Raji (cell line): ENCODE measurements at regions not wholly inside any gene's neighbourhood (a gene's known extent, or its start where the extent isn't known, plus 50 kb on each side); places are given as distances from the start of the nearest gene placed in this dataset.
A peak's percentile ranks its signal among the peaks of the same experiment; 100 is the strongest.

ENCODE experiments used
- POLR2A ChIP-seq: IDR thresholded peaks from 2 replicates; pipeline ENCODE4 v1.6.1; 2011; ENCODE audit warnings: low read depth, low read length, control low read depth; ENCODE audit not compliant: insufficient read depth

DNA sequence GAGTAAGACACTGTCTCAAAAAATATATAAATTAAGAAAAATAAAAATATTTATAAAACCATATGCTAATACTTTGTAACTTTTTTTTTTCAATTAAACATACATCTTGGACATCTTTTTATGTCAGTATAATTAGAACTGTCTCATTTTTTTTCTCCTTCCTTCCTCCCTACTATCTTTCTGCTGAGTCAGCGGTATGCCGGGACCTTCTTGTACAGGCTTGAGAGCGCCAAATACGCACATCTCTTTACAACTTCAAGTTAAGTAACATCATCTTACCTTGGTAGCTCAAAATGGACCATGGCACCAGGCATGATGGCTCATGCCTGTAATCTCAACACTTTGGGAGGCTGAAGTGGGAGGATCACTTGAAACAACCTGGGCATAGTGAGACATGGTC, 153.4 kb downstream of the FAM161A start:
- no peak for TF ChIP-seq POLR2A

DNA sequence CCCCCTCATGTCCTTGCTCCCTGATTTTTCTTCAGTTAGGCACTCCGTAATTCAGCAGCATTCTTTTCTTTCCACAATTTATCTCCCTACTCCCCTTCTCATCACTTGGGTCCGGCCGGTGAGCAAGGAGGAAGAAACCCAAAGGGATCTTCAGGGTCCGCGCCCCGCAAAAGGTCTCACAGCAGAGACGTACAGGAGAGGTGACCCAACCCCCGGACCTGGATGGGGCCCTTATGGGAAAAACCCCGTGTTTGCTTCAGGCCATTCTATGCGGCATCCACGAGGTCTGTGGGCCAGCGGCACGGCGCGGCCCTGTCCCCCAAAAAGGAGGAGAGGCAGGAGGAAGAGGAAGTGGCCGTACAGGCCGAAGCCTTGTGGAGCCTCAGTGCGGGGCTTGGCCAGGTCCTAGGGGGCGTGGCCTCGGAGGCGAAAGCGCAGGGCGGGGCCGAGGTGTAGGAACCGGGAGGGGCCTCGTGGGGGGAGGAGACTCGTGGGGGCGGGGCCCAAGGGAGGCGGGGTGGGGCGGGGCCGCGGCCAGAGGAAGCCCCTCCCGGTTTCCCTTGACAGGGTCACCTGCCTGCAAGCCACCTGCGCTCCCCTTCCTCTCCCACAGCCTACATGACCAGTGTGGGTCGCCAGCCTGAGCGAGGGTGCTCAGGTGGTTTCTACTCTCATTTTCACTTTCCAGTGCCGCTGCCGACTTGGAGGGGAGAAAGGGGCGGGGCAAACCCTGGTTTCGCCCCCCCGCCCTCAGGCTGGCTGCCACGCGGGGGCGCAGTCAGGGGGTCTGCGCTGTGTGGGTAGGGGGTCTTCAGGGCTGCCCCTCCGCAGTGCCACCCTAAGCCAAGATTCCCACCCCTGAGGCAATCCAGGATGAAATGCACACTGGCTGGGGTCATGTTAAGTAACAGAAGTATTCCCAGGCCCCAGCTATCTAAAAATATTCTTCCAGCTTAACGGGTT, 156.4 kb upstream of the XPO1 start:
- peak; percentile 92 for TF ChIP-seq POLR2A

DNA sequence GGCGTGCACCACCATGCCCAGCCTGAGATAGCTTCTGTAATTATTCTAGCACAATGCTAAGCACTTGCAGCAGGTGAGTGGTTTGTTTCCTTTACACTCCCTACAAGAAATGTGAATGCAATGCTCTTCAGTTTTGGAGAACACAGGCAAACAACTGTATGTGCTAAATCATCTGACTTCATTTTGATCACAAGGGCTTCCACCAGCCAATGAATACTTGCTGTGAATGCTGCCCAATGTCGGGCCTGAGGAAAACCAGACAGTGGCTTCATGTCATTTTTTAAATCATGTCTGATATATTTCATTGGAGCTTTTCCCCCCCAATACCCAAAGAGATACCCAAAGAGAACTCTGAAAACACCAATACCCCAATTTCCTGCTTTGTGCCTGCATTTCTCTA, 155.6 kb upstream of the XPO1 start:
- 0 out of 2 replicates have a peak, but pooled peaks have one; percentile 23 for TF ChIP-seq POLR2A

DNA sequence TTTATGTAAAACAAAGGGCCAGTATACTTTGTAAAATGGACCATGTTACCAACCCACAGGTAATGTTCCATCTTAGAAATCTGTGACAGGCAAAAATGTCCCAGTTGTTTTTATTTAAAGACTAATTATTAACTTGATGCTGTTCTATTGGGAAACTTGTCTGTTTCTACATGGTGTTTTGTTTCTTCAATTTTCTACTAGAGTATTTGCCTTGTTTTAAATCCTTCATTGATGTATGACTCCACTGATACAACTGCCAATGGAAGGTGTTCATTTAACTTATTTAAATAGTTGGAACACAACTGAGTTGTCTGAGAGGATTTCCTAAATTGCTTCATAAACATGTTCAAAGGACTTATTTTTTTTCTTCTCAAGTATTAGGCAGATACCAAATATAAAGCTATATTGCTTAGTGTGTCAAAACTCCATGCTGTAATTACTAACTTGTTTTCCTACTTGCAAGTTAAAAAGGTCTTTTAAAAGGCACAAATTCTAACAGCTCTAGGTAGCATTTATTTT, 152.0 kb upstream of the XPO1 start:
- no peak for TF ChIP-seq POLR2A

DNA sequence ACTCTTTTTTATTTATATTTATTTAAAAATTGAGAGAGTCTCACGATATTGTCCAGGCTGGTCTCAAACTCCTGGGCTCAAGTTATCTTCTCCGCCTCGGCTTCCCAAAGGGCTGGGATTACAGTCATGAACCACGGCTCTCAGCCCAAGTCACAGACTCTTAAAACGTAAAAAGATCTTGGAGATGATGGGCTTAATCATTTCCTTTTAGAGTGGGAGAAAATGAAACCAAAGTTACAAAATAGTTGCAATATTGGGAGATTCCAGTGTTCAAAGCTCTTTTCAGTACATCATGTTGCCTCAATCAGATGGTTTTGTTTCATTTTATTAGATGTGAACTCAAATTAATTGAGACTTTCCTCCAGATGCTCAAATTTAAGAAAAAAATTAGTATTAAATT, 151.4 kb upstream of the XPO1 start:
- TF ChIP-seq POLR2A, result no peak

DNA sequence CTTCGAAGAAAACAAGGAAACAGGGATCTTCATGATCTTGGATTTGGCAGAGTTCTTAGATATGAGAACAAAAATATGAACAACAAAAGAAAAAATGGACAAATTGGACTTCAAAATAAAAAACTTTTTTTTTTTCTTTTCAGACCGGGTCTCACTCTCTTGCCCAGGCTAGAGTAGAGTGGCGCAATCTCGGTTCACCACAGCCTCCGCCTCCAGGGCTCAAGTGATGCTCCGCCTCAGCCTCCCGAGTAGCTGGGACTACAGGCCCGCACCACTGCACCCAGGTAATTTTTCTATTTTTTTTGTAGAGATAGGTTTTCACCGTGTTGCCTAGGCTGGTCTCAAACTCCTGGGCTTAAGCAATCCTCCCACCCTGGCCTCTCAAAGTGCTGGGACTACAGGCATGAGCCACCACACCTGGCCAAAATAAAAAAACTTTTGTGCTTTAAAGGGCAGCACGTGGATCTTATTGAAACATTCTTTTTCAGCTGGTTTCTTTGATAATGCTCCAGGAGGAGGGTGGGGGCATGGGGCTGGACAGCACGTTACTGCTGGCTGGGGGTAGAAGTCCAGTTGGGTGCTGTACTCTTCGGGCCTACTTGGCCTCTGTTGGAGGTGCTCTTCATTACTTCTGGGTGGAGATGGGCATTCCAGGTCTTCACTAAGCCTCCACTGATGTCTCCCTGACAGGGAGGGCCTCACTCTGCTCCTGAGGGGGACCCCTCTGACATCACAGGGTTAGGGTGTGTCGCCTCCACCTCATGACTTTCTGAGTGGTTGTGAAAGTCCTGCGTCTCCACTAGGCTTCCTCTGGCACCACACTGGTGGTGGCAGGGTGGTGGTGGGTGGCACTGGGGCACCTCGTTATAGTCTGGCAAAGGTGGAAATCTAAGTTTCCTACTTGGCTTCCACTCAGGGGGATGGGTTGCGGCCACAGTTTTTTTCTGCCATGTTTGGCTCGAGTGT, 150.5 kb upstream of the XPO1 start:
- no peak for TF ChIP-seq POLR2A

DNA sequence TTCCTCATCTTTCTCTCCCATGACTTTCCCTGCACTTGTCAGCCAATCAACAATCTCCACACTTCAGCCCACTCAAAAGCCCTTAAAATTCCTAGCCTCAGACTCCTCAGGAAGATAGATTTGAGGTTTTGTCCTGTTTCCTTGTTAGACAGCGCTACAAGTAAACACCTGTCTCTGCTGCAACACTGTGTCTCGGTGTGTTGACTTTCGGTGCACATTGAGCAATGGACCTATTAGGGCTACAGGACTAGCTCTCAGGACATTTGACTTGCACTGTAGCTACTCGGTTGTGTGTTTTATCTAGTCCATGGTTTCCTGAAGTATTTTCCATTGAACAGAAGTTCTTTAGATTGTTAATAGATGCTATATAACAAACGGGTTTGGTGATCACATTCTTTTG, 140.9 kb upstream of the XPO1 start:
- TF ChIP-seq POLR2A, result no peak

DNA sequence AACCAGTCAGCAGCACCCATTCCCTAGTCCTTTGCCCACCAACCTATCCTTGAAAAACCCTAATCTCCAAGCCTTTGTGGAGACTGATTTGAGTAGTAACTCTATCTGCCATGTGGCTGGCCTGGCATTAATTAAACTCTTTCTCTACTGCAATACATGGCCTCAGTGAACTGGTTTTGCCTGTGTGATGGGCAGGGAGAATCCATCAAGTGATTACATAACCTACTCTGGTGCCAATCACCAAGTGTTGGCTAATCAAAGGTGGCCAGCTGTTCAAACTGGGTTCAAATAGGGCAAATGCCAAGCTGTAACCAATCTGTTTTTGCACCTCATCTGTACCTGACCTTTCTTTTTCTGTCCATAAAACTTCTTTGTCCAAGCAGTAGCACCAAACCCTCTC, 139.8 kb upstream of the XPO1 start:
- no peak for TF ChIP-seq POLR2A

DNA sequence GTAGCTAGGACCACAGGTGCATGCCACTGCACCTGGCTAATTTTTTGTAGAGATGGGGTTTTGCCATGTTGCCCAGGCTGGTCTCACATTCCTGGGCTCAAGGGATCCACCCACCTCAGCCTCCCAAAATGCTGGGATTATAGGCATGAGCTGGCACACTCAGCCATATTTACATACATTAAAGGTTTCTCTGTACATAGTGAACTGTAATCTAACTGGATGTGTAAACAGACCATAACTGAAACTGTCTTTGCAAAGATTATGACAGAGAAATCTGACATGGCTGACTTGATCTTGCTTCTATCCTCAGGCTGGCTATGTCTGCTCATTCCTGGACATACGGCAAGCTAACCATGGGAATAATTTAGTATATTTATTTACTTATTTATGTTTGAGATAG, 139.2 kb upstream of the XPO1 start:
- TF ChIP-seq POLR2A, result no peak

DNA sequence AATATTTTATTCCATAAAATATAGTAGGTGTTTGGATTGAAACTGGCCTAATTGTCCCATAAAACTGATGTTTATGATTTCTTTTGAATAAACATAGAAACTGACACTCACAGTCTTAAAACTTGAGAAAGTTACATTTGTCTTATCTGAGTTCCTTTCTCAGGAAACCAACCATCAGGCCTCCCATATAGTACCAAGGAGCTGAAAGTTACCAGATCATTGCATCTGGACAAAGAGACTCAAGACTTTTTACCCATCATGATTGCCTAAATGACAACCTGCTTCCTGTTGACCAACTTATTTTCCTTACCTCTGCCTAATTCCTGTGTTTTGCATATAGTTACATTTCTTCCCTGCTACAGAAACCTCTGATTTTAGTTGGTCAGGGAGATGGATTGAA, 137.0 kb upstream of the XPO1 start:
- no peak for TF ChIP-seq POLR2A

DNA sequence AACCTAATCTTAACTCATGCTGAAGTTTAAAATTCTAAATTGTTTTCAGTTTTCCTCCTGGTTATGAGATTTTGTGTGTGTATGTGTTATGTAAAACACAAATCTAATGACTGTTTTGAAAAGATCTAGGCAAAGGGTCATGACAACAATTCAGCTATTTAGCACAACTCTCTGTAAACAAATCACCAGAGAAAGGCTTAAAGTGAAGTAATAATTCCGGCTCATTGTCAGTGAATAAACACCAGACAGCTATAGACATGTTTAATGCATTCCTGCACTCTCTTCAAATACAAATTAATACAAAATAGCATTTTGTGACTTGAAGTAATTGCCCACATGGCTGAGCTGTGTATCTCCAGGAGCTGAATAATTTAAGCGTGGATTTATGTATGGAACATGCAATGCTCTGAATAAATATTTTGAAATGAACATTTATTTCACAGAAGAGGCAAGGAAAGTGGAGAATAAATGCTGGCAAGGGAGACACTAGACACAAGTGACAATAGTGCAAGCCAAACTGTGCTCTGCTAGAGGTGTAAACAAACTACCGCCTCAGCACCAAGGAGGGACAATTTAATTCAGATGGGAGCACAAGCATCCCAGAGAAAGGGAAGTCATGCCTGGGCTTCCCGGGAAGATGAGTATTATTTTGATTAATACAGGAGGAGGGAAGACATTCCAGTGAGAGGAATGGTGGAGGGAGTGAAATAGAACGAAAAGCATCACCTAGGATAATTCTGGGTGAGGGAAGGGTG, 133.6 kb upstream of the XPO1 start:
- no peak for TF ChIP-seq POLR2A

DNA sequence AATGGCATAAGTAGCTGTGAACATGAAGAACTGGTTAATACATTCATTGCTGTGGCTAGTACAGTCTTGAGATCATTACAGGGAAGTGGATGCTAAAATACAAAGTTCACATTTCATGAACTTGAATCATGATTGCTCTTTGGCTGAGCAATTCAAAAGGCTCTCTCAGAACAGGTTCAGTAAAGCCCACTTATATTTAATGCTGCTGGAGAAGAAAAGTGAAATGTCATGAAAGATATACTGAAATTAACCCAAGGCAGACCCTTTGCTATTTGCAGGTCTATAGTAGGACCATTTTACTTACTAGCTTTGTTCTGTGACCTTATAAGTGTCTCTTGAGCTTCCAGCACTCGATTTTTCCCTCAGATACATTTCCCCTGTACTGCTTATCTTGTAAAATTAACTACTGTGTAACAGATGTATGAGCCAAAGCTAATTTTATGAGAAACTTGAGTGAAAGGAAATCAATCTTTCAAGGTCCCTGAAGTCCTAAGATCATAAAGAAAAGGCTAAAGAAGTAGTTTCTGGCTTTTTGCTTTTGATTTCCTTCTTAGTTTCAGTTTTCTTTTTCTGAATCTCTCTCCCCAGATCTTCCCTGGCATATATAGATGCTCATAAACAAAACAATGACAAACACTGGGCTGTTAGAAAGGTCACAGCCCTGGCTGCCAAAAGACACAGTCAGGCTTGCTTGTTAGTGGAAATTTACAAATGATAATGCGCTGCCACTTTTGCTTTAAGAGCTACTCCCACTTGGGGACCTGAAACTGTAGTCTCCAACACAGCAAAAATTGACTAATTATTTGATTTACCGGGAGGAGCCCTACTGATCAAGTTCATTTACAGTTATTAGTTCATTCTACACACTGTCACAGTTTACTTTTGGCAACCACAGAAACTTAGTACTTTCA, 132.7 kb upstream of the XPO1 start:
- TF ChIP-seq POLR2A, result no peak

DNA sequence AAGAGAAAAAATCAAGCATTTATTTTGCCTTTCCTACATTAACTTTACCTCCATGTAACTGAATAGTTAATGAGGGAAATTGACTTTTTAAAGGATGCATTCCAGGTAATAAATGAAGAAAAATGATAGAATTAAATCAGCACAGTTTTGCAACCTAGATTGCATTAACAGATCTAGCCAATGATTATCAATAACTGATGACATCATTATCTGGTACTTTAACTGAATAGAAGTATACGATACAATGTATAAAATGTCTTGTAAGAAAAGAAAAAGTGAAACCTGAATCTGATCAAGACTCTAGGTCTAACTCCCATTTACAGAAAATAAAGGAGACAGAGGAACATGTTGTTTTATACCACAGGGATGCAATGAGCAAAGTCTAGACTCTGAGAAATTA, 126.0 kb upstream of the XPO1 start:
- no peak for TF ChIP-seq POLR2A

DNA sequence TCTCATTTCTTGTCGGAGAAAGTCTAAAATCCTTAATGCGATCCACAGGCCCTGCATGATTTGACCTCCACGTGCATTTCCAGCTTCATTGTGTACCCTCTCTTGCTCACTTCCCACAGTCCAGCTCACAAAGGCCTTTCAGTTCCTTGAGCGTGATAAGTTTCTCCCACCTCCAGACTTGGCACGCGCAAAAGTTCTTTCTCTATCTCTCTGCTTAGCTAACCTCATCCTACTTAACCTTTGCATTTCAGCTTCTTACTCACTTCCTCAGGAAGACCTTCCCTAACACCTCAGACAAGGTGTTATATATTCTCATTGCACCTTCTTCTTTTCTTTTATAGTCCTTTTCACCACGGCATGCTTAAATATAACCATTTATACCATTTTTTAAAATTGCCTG, 124.8 kb upstream of the XPO1 start:
- TF ChIP-seq POLR2A, result no peak
